Endothelial cell (in vitro differentiated cells): ENCODE measurements at regions not wholly inside any gene's neighbourhood (a gene's known extent, or its start where the extent isn't known, plus 50 kb on each side); places are given as distances from the start of the nearest gene placed in this dataset.

ENCODE experiments used
- DNase-seq: peaks from one replicate; pipeline ENCODE4 v3.0.0; 2021; ENCODE audit warnings: low spot score
- H3K27ac Mint-ChIP-seq: one replicate; pipeline ENCODE4 v1.8.0; 2021; ENCODE audit warnings: mixed read lengths, inconsistent platforms; ENCODE audit not compliant: unreplicated experiment
- H3K27me3 Mint-ChIP-seq: one replicate; pipeline ENCODE4 v1.8.0; 2021; ENCODE audit warnings: mild to moderate bottlenecking, moderate library complexity, mixed read lengths, inconsistent platforms; ENCODE audit not compliant: unreplicated experiment
- H3K36me3 Mint-ChIP-seq: one replicate; pipeline ENCODE4 v1.8.0; 2021; ENCODE audit warnings: mild to moderate bottlenecking, low read depth, mixed read lengths, inconsistent platforms; ENCODE audit not compliant: unreplicated experiment
- H3K4me1 Mint-ChIP-seq: one replicate; pipeline ENCODE4 v1.8.0; 2021; ENCODE audit warnings: mild to moderate bottlenecking, mixed read lengths, inconsistent platforms; ENCODE audit not compliant: unreplicated experiment
- H3K4me3 Mint-ChIP-seq: one replicate; pipeline ENCODE4 v1.8.0; 2021; ENCODE audit warnings: mild to moderate bottlenecking, mixed read lengths, inconsistent platforms; ENCODE audit not compliant: unreplicated experiment
- H3K9me3 Mint-ChIP-seq: one replicate; pipeline ENCODE4 v1.8.0; 2021; ENCODE audit warnings: mixed read lengths, inconsistent platforms; ENCODE audit not compliant: unreplicated experiment
- CTCF ChIP-seq: fragments of 200-600 bp; sonication (generic); IDR thresholded peaks from one replicate; pipeline ENCODE4 v1.5.0; 2021; ENCODE audit warnings: antibody characterized with exemption; ENCODE audit not compliant: unreplicated experiment

DNA sequence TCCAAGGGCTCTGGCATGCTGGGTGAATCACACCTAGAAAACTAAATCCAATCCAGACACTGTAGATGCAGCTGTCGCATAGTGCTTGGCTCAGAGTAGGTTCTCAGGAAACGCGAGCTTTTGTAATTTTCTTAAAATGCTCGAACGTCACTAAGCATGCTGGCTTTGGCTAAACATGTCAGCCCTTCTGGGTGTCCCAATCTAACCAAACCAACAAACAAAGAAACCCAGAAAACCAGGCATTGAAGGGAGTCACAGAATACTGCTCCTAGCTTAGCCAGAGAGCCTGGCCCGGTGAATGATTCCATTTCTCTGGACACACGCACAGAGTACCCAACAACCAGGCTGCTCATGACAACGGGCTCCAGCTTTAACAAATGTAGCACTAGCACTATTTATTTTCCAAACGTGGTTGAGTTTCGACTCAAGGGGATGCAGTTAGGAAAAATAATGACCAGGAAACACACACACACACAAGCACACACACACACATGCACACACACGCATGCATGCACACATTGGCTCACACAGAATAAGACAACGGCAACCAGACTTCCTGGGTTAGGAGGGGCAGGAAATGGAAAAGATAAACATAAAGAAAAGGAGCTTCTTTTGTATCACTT lies 492.6 kb downstream of the MIAT start:
- TF ChIP-seq CTCF = no peak
- no peak for DNase-seq
- peak overlapping the region; percentile 74 for H3K27ac Mint-ChIP-seq
- H3K27me3 Mint-ChIP-seq = peaks cover 2% of the 10 kb centered on the region
- H3K4me1 Mint-ChIP-seq = peaks cover 39% of the 10 kb centered on the region
- no peak overlapping the region for H3K4me3 Mint-ChIP-seq
- H3K36me3 Mint-ChIP-seq = peaks cover 5% of the 10 kb centered on the region
- no peaks in the 10 kb centered on the region for H3K9me3 Mint-ChIP-seq

- TF ChIP-seq CTCF = no peak
- H3K27ac Mint-ChIP-seq = peak overlapping the region; percentile 74
- peaks cover 5% of the 10 kb centered on the region for H3K36me3 Mint-ChIP-seq
- no peaks in the 10 kb centered on the region for H3K9me3 Mint-ChIP-seq
- no peak for DNase-seq
- no peak overlapping the region for H3K4me3 Mint-ChIP-seq
- peaks cover 39% of the 10 kb centered on the region for H3K4me1 Mint-ChIP-seq
- no peaks in the 10 kb centered on the region for H3K27me3 Mint-ChIP-seq
These were observed 493.2 kb downstream of the MIAT start for GRCh38 chr22:27150544-27150941.

GRCh38 chr22:27151407-27151806 lies 494.0 kb downstream of the MIAT start:
- H3K27ac Mint-ChIP-seq = no peak overlapping the region
- no peak for TF ChIP-seq CTCF
- no peaks in the 10 kb centered on the region for H3K27me3 Mint-ChIP-seq
- H3K36me3 Mint-ChIP-seq = peaks cover 5% of the 10 kb centered on the region
- no peak overlapping the region for H3K4me3 Mint-ChIP-seq
- no peak for DNase-seq
- no peaks in the 10 kb centered on the region for H3K9me3 Mint-ChIP-seq
- peaks cover 39% of the 10 kb centered on the region for H3K4me1 Mint-ChIP-seq

- H3K27me3 Mint-ChIP-seq = no peaks in the 10 kb centered on the region
- peak overlapping the region; percentile 93 for H3K27ac Mint-ChIP-seq
- H3K4me1 Mint-ChIP-seq = peaks cover 40% of the 10 kb centered on the region
- DNase-seq = no peak
- H3K9me3 Mint-ChIP-seq = no peaks in the 10 kb centered on the region
- TF ChIP-seq CTCF = no peak
- H3K36me3 Mint-ChIP-seq = peaks cover 5% of the 10 kb centered on the region
- H3K4me3 Mint-ChIP-seq = peak overlapping the region; percentile 19
These were observed 494.6 kb downstream of the MIAT start for GRCh38 chr22:27152033-27152432.

DNA sequence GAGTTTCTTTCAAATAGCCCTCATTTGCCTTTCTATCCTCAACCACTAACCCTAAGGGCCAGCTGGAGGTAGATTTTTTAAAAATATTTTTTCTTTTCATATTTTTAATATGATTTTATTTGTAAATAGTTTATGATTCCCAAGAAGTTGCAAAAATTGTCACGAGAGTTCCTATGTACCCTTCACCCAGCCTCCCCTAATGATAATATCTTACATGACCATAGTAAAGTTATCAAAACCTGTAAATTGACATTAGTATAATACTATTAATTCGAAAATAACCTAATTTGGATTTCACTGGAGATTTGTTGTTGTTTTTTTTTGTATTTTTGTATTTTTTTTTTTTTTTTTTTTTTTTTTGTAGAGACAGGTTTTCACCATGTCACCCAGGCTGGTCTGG lies 495.5 kb downstream of the MIAT start:
- H3K4me1 Mint-ChIP-seq = peaks cover 41% of the 10 kb centered on the region
- TF ChIP-seq CTCF = no peak
- no peak for DNase-seq
- no peaks in the 10 kb centered on the region for H3K9me3 Mint-ChIP-seq
- H3K27ac Mint-ChIP-seq = peak overlapping the region; percentile 93
- no peak overlapping the region for H3K4me3 Mint-ChIP-seq
- H3K36me3 Mint-ChIP-seq = peaks cover 5% of the 10 kb centered on the region
- H3K27me3 Mint-ChIP-seq = no peaks in the 10 kb centered on the region
